PC-3 (cell line): ENCODE measurements at regions not wholly inside any gene's neighbourhood (a gene's known extent, or its start where the extent isn't known, plus 50 kb on each side); places are given as distances from the start of the nearest gene placed in this dataset.

Experiments used
- ATAC-seq: fragments of 200-7000 bp; cut with Tn5 transposase; 2 replicates; pipeline ENCODE4 v1.9.1; 2020; ENCODE audit warnings: mild to moderate bottlenecking, moderate library complexity
- BruUV-seq: library from RNA; stranded (reverse); fragments of 400-500 nt; replicated peaks from 2 replicates; lab custom pipeline; 2021; lab: Mats Ljungman, UMichigan
- CTCF ChIA-PET: fragments of 300-600 bp; sonication (Branson Sonifier 250); formaldehyde crosslinking; loops from one replicate; lab custom pipeline; 2022; ENCODE audit warnings: antibody characterized with exemption; lab: Charles Lee
- POLR2A ChIA-PET: fragments of 300-600 bp; sonication (Branson Sonifier 250); formaldehyde crosslinking; loops from one replicate; lab custom pipeline; 2022; ENCODE audit warnings: antibody characterized with exemption; ENCODE audit not compliant: unreplicated experiment; lab: Charles Lee
- DNase-seq: peaks from one replicate; pipeline ENCODE4 v3.0.0-alpha.2; 2015
- H2AFZ ChIP-seq: fragments of 300-600 bp; sonication (generic); 2 replicates; pipeline ENCODE4 v1.6.0; 2016; ENCODE audit warnings: antibody characterized with exemption, low read length
- H3F3A ChIP-seq: fragments of 300-600 bp; sonication (generic); one replicate; pipeline ENCODE4 v1.6.0; 2017; ENCODE audit warnings: antibody characterized with exemption, low read length, control low read depth, mild to moderate bottlenecking; ENCODE audit not compliant: unreplicated experiment
- H3K27ac ChIP-seq: fragments of 300-600 bp; sonication (generic); 2 replicates; pipeline ENCODE4 v1.5.1; 2016; ENCODE audit warnings: mild to moderate bottlenecking, low read length
- H3K27me3 ChIP-seq: fragments of 300-600 bp; sonication (generic); 2 replicates; pipeline ENCODE4 v1.6.1; 2016; ENCODE audit warnings: low read length, mixed read lengths
- H3K36me3 ChIP-seq: fragments of 300-600 bp; sonication (generic); 2 replicates; pipeline ENCODE4 v1.6.1; 2016; ENCODE audit warnings: low read depth, mixed run types, low read length, mixed read lengths
- H3K4me1 ChIP-seq: fragments of 300-600 bp; sonication (generic); 2 replicates; pipeline ENCODE4 v1.5.1; 2016; ENCODE audit warnings: low read length; ENCODE audit not compliant: insufficient read depth
- H3K4me2 ChIP-seq: fragments of 300-600 bp; sonication (generic); 2 replicates; pipeline ENCODE4 v1.6.0; 2016; ENCODE audit warnings: low read length
- H3K4me3 ChIP-seq: fragments of 300-600 bp; sonication (generic); 2 replicates; pipeline ENCODE4 v1.5.1; 2016; ENCODE audit warnings: mild to moderate bottlenecking, low read length, mixed read lengths
- H3K79me2 ChIP-seq: fragments of 300-600 bp; sonication (generic); 2 replicates; pipeline ENCODE4 v1.6.1; 2017; ENCODE audit warnings: low read length, mixed read lengths
- H3K9ac ChIP-seq: fragments of 300-600 bp; sonication (generic); 2 replicates; pipeline ENCODE4 v1.6.0; 2016; ENCODE audit warnings: mild to moderate bottlenecking, low read length
- H3K9me2 ChIP-seq: fragments of 300-600 bp; sonication (generic); replicated peaks from 2 replicates; pipeline ENCODE4 v1.6.1; 2016; ENCODE audit warnings: mixed run types, low read length, mixed read lengths
- H3K9me3 ChIP-seq: fragments of 300-600 bp; sonication (generic); 2 replicates; pipeline ENCODE4 v1.6.1; 2016; ENCODE audit warnings: low read length, mixed read lengths
- H4K20me1 ChIP-seq: fragments of 300-600 bp; sonication (generic); 2 replicates; pipeline ENCODE4 v1.6.1; 2016; ENCODE audit warnings: low read length, mixed read lengths
- CTCF ChIP-seq: fragments of 300-600 bp; sonication (generic); conservative IDR thresholded peaks from 2 replicates; pipeline ENCODE4 v1.5.1; 2017; ENCODE audit warnings: antibody characterized with exemption, low read depth, mild to moderate bottlenecking, low read length
- EZH2 ChIP-seq: fragments of 300-600 bp; sonication (generic); IDR thresholded peaks from one replicate; pipeline ENCODE4 v1.6.1; 2017; ENCODE audit warnings: antibody characterized with exemption, mild to moderate bottlenecking, low read length; ENCODE audit not compliant: unreplicated experiment
- EZH2phosphoT487 ChIP-seq: fragments of 300-600 bp; sonication (generic); IDR thresholded peaks from 2 replicates; pipeline ENCODE4 v1.6.1; 2018; ENCODE audit warnings: mild to moderate bottlenecking, antibody characterized with exemption, low read length, borderline replicate concordance
- intact Hi-C: fragments of 100-400 bp; cut with micrococcal nuclease; formaldehyde crosslinking; loops from 2 replicates; pipeline ENCODE4 v1.9.0; 2023

DNA sequence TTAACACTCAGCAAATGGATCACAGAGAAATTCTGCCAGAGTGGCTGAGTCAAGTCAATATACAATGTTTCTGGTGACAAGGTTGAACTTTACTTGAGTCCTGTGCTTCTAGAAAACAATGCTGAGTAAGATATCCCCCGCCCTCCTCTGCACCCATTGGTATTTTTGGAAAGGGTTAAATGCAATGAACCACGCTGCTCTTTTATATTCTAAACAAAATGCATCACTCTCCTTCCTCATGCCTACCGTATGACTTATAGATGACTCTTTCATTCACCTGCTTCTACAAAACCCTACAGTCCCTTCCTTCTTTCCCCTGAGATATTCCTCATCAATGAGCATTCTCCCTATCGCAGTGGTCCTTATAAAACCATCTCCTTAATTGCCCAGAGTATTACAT, 168.8 kb downstream of the TXNL1 start:
- peaks cover 17% of the 10 kb centered on the region for H3K4me1 ChIP-seq
- no peaks in the 10 kb centered on the region for H3K79me2 ChIP-seq
- no peaks in the 10 kb centered on the region for H3K27me3 ChIP-seq
- peak; percentile 86 for DNase-seq
- intact Hi-C loops = no loop called here
- POLR2A ChIA-PET = no interaction called here
- no TSS peak for BruUV-seq
- peak overlapping the region; percentile 32; the same call in 1 of the 2 replicates for H3K4me2 ChIP-seq
- H4K20me1 ChIP-seq = no peaks in the 10 kb centered on the region
- H3K9me3 ChIP-seq = no peaks in the 10 kb centered on the region
- H3K9me2 ChIP-seq = no peaks in the 10 kb centered on the region
- no peaks in the 10 kb centered on the region for H3K36me3 ChIP-seq
- no peak overlapping the region for H3K9ac ChIP-seq
- no peak overlapping the region for H2AFZ ChIP-seq
- H3K4me3 ChIP-seq = no peak overlapping the region
- peak; percentile 88 for ATAC-seq
- peak overlapping the region; percentile 21; the same call in 1 of the 2 replicates for H3K27ac ChIP-seq
- H3F3A ChIP-seq = no peaks in the 10 kb centered on the region
- CTCF ChIA-PET = no interaction called here
- no peak for TF ChIP-seq EZH2phosphoT487
- TF ChIP-seq CTCF = no peak
- TF ChIP-seq EZH2 = no peak

DNA sequence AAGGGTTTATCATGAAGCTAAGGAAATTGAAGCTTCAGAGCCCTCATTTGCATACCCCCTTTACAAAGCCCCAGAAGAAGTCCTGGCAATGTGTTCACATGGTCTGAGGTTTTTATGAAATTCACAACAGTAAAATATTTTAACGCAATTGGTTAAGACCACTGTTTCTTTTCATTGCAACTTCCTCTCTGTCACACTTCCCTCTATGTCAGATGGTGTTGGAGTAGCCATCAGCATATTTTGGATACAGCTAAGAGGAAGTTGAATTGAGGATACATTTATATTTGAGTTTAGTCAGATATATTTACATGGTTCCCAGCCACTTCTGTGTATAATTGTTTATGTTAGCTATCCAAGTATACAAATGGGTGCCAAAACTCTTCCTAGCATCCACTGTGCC, 170.0 kb downstream of the TXNL1 start:
- Histone ChIP-seq H3K36me3 (no peaks in the 10 kb centered on the region), H3K4me3 (no peak overlapping the region), H3F3A (no peaks in the 10 kb centered on the region), H2AFZ (no peak overlapping the region), H3K9ac (no peak overlapping the region), H3K4me2 (no peak overlapping the region), H3K27me3 (no peaks in the 10 kb centered on the region), H3K9me3 (no peaks in the 10 kb centered on the region), H4K20me1 (no peaks in the 10 kb centered on the region), H3K27ac (no peak overlapping the region), H3K4me1 (peaks cover 17% of the 10 kb centered on the region), H3K79me2 (no peaks in the 10 kb centered on the region), H3K9me2 (no peaks in the 10 kb centered on the region)
- no peak for TF ChIP-seq EZH2
- TF ChIP-seq EZH2phosphoT487 = no peak
- TF ChIP-seq CTCF = no peak
- CTCF ChIA-PET = no interaction called here
- intact Hi-C loops = no loop called here
- no TSS peak for BruUV-seq
- ATAC-seq = no peak; the same call in 1 of the 2 replicates
- no peak for DNase-seq
- POLR2A ChIA-PET = no interaction called here

- Histone ChIP-seq H3K36me3 (no peaks in the 10 kb centered on the region), H3K4me1 (peaks cover 3% of the 10 kb centered on the region; the same call in 1 of the 2 replicates), H3K79me2 (no peaks in the 10 kb centered on the region), H3F3A (no peaks in the 10 kb centered on the region), H3K9ac (no peak overlapping the region), H3K9me2 (no peaks in the 10 kb centered on the region), H4K20me1 (no peaks in the 10 kb centered on the region), H3K27ac (no peak overlapping the region), H2AFZ (no peak overlapping the region), H3K4me2 (no peak overlapping the region), H3K27me3 (no peaks in the 10 kb centered on the region), H3K4me3 (no peak overlapping the region), H3K9me3 (no peaks in the 10 kb centered on the region)
- no TSS peak for BruUV-seq
- CTCF ChIA-PET = no interaction called here
- TF ChIP-seq CTCF = no peak
- no peak for TF ChIP-seq EZH2
- TF ChIP-seq EZH2phosphoT487 = no peak
- POLR2A ChIA-PET = no interaction called here
- ATAC-seq (no peak), DNase-seq (no peak)
- intact Hi-C loops = no loop called here
Observed at GRCh38 chr18:56462276-56462675, 176.1 kb downstream of the TXNL1 start.
